Panc1 (cell line): ENCODE measurements at regions not wholly inside any gene's neighbourhood (a gene's known extent, or its start where the extent isn't known, plus 50 kb on each side); places are given as distances from the start of the nearest gene placed in this dataset.

Source experiments
- POLR2AphosphoS5 ChIP-seq: IDR thresholded peaks from 2 replicates; pipeline ENCODE4 v1.6.1; 2012; ENCODE audit warnings: mild to moderate bottlenecking, low read depth, low read length, moderate library complexity
- TF ChIP-seq, protein P1 (sequence below): fragments of 450-650 bp; IDR thresholded peaks from 2 replicates; pipeline ENCODE4 v1.5.1; 2017; ENCODE audit warnings: mild to moderate bottlenecking
- TF ChIP-seq, protein P2 (sequence below), 2 experiments: IDR thresholded peaks; 2 replicates each; pipeline ENCODE4 v1.6.1; 2011 to 2012; ENCODE audit warnings: low read depth in 2 of 2, control low read depth in 1 of 2, low read length in 1 of 2, mild to moderate bottlenecking in 1 of 2, moderate library complexity in 1 of 2; ENCODE audit not compliant: insufficient read depth in 1 of 2

GRCh38 chr10:117688358-117688757 lies 145.8 kb downstream of the EMX2 start:
- TF ChIP-seq, protein P1, sequence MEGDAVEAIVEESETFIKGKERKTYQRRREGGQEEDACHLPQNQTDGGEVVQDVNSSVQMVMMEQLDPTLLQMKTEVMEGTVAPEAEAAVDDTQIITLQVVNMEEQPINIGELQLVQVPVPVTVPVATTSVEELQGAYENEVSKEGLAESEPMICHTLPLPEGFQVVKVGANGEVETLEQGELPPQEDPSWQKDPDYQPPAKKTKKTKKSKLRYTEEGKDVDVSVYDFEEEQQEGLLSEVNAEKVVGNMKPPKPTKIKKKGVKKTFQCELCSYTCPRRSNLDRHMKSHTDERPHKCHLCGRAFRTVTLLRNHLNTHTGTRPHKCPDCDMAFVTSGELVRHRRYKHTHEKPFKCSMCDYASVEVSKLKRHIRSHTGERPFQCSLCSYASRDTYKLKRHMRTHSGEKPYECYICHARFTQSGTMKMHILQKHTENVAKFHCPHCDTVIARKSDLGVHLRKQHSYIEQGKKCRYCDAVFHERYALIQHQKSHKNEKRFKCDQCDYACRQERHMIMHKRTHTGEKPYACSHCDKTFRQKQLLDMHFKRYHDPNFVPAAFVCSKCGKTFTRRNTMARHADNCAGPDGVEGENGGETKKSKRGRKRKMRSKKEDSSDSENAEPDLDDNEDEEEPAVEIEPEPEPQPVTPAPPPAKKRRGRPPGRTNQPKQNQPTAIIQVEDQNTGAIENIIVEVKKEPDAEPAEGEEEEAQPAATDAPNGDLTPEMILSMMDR, result no peak
- TF ChIP-seq POLR2AphosphoS5, result no peak
- TF ChIP-seq, protein P2, sequence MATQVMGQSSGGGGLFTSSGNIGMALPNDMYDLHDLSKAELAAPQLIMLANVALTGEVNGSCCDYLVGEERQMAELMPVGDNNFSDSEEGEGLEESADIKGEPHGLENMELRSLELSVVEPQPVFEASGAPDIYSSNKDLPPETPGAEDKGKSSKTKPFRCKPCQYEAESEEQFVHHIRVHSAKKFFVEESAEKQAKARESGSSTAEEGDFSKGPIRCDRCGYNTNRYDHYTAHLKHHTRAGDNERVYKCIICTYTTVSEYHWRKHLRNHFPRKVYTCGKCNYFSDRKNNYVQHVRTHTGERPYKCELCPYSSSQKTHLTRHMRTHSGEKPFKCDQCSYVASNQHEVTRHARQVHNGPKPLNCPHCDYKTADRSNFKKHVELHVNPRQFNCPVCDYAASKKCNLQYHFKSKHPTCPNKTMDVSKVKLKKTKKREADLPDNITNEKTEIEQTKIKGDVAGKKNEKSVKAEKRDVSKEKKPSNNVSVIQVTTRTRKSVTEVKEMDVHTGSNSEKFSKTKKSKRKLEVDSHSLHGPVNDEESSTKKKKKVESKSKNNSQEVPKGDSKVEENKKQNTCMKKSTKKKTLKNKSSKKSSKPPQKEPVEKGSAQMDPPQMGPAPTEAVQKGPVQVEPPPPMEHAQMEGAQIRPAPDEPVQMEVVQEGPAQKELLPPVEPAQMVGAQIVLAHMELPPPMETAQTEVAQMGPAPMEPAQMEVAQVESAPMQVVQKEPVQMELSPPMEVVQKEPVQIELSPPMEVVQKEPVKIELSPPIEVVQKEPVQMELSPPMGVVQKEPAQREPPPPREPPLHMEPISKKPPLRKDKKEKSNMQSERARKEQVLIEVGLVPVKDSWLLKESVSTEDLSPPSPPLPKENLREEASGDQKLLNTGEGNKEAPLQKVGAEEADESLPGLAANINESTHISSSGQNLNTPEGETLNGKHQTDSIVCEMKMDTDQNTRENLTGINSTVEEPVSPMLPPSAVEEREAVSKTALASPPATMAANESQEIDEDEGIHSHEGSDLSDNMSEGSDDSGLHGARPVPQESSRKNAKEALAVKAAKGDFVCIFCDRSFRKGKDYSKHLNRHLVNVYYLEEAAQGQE (IDR thresholded peaks at IDR 0.05; ENCODE audit: insufficient read depth in 1 of 2, low read depth in 2 of 2, low read length in 1 of 2), result no peak
